ENCODE measurements at regions not wholly inside any gene's neighbourhood (a gene's known extent, or its start where the extent isn't known, plus 50 kb on each side); places are given as distances from the start of the nearest gene placed in this dataset.

GRCh38 chr13:24075137-24075975, 85.2 kb upstream of the SPATA13 start:
- TF ChIP-seq POLR2A (IDR thresholded peaks at IDR 0.05) (no peak), CTCF (IDR thresholded peaks at IDR 0.05) (no peak)
- WGBS, 2 donors = 56 to 88% methylated on average over 7 of the region's 7 CpGs
- no peak for DNase-seq
- no peaks in the 10 kb centered on the region for H3K36me3 ChIP-seq (ENCODE audit: low read depth, missing control alignments)
- no peak overlapping the region for H3K4me3 ChIP-seq
- H3K4me1 ChIP-seq = no peaks in the 10 kb centered on the region
- H3K27ac ChIP-seq = no peak overlapping the region
- H3K27me3 ChIP-seq = no peaks in the 10 kb centered on the region
- H3K9me3 ChIP-seq = no peaks in the 10 kb centered on the region
- intact Hi-C loops (cut with DNase I; ENCODE audit: low total_unique reads) = no loop called here

GRCh38 chr13:24076109-24076508, 84.4 kb upstream of the SPATA13 start:
- WGBS, 2 donors = 64 to 70% methylated on average over 3 of the region's 3 CpGs
- H3K27me3 ChIP-seq = no peaks in the 10 kb centered on the region
- no peak for TF ChIP-seq POLR2A (IDR thresholded peaks at IDR 0.05)
- TF ChIP-seq CTCF (IDR thresholded peaks at IDR 0.05) = no peak
- no peaks in the 10 kb centered on the region for H3K36me3 ChIP-seq (ENCODE audit: low read depth, missing control alignments)
- intact Hi-C loops (cut with DNase I; ENCODE audit: low total_unique reads) = no loop called here
- no peaks in the 10 kb centered on the region for H3K9me3 ChIP-seq
- no peak overlapping the region for H3K4me3 ChIP-seq
- DNase-seq = no peak
- H3K4me1 ChIP-seq = no peaks in the 10 kb centered on the region
- H3K27ac ChIP-seq = no peak overlapping the region

- no peak overlapping the region for H3K4me3 ChIP-seq
- H3K27me3 ChIP-seq = no peaks in the 10 kb centered on the region
- H3K27ac ChIP-seq = no peak overlapping the region
- WGBS, 2 donors = 84 to 89% methylated on average over 8 of the region's 8 CpGs
- TF ChIP-seq POLR2A (IDR thresholded peaks at IDR 0.05) (no peak), CTCF (IDR thresholded peaks at IDR 0.05) (no peak)
- no peaks in the 10 kb centered on the region for H3K9me3 ChIP-seq
- no peaks in the 10 kb centered on the region for H3K36me3 ChIP-seq (ENCODE audit: low read depth, missing control alignments)
- DNase-seq = no peak
- H3K4me1 ChIP-seq = no peaks in the 10 kb centered on the region
- intact Hi-C loops (cut with DNase I; ENCODE audit: low total_unique reads) = no loop called here
Measured at GRCh38 chr13:24076636-24077035, 83.9 kb upstream of the SPATA13 start.

GRCh38 chr13:24080134-24080533, 80.4 kb upstream of the SPATA13 start:
- Histone ChIP-seq H3K9me3 (no peaks in the 10 kb centered on the region), H3K4me1 (peaks cover 10% of the 10 kb centered on the region), H3K27me3 (no peaks in the 10 kb centered on the region), H3K4me3 (no peak overlapping the region), H3K36me3 (ENCODE audit: low read depth, missing control alignments) (no peaks in the 10 kb centered on the region), H3K27ac (no peak overlapping the region)
- TF ChIP-seq CTCF (IDR thresholded peaks at IDR 0.05) (no peak), POLR2A (IDR thresholded peaks at IDR 0.05) (no peak)
- WGBS, 2 donors = 94 to 95% methylated on average over 5 of the region's 5 CpGs
- DNase-seq = no peak
- intact Hi-C loops (cut with DNase I; ENCODE audit: low total_unique reads) = no loop called here

GRCh38 chr13:24081387-24081786, 79.1 kb upstream of the SPATA13 start:
- Histone ChIP-seq H3K27me3 (no peaks in the 10 kb centered on the region), H3K27ac (no peak overlapping the region), H3K4me3 (no peak overlapping the region), H3K36me3 (ENCODE audit: low read depth, missing control alignments) (no peaks in the 10 kb centered on the region), H3K9me3 (no peaks in the 10 kb centered on the region), H3K4me1 (peaks cover 10% of the 10 kb centered on the region)
- 67 to 88% methylated on average over 2 of the region's 2 CpGs for WGBS, 2 donors
- intact Hi-C loops (cut with DNase I; ENCODE audit: low total_unique reads) = no loop called here
- TF ChIP-seq CTCF (IDR thresholded peaks at IDR 0.05) (no peak), POLR2A (IDR thresholded peaks at IDR 0.05) (no peak)
- DNase-seq = no peak

Data from testis (tissue), 2 donors.